HEK293 (cell line): ENCODE measurements at regions not wholly inside any gene's neighbourhood (a gene's known extent, or its start where the extent isn't known, plus 50 kb on each side); places are given as distances from the start of the nearest gene placed in this dataset.
"Not testable (repeated sequence)": the region's sequence is repeated elsewhere in the genome, so short reads cannot be mapped to it uniquely, and the experiment has no call there.

ENCODE experiments used
- CTCF ChIA-PET: fragments of 350-600 bp; formaldehyde crosslinking; extraction: SDS; loops from one replicate; lab custom pipeline; 2021; ENCODE audit warnings: antibody characterized with exemption; lab: Yijun Ruan, JAX
- POLR2A ChIA-PET: fragments of 300-600 bp; formaldehyde crosslinking; extraction: SDS; loops from one replicate; lab custom pipeline; 2020; ENCODE audit warnings: antibody characterized with exemption, inconsistent platforms; lab: Yijun Ruan, JAX
- H3K27ac ChIP-seq: fragments of 200-500 bp; sonication (Bioruptor generic); 2 replicates; pipeline ENCODE4 v1.5.1; 2014; ENCODE audit warnings: low read depth, low read length, control low read depth, inconsistent platforms; ENCODE audit errors: extremely low read depth
- H3K36me3 ChIP-seq, 2 experiments: fragments of 200-500 bp in 1 of 2; sonication (Bioruptor generic) in 1 of 2; 1 replicate in 1 of 2; 2 replicates in 1 of 2; pipeline ENCODE4 v1.5.1; 2014 to 2017; ENCODE audit warnings: inconsistent platforms in 2 of 2, low read length in 2 of 2; ENCODE audit not compliant: control insufficient read depth in 2 of 2, insufficient read depth in 1 of 2
- H3K4me1 ChIP-seq: fragments of 200-500 bp; sonication (Bioruptor generic); 2 replicates; pipeline ENCODE4 v1.5.1; 2014; ENCODE audit warnings: mild to moderate bottlenecking, low read length, inconsistent platforms; ENCODE audit not compliant: control insufficient read depth, insufficient read depth
- H3K4me3 ChIP-seq: 2 replicates; pipeline ENCODE4 v1.5.1; 2011; ENCODE audit warnings: low read depth, mild to moderate bottlenecking, control low read depth, low read length, moderate library complexity
- H3K9me3 ChIP-seq: fragments of 200-500 bp; sonication (Bioruptor generic); 2 replicates; pipeline ENCODE4 v1.5.1; 2014; ENCODE audit warnings: low read depth, low read length, inconsistent platforms; ENCODE audit not compliant: control insufficient read depth, insufficient read depth
- KLF16 ChIP-seq: fragments of 450-650 bp; formaldehyde crosslinking; IDR thresholded peaks from 2 replicates; pipeline ENCODE4 v1.5.1; 2017; ENCODE audit warnings: missing biosample characterization, missing genetic modification characterization
- OSR2 ChIP-seq: fragments of 450-650 bp; formaldehyde crosslinking; IDR thresholded peaks from 2 replicates; pipeline ENCODE4 v1.5.1; 2016; ENCODE audit warnings: missing biosample characterization, missing genetic modification characterization
- RBAK ChIP-seq: fragments of 450-650 bp; formaldehyde crosslinking; IDR thresholded peaks from 2 replicates; pipeline ENCODE4 v1.5.1; 2016; ENCODE audit warnings: missing biosample characterization, missing genetic modification characterization
- SP3 ChIP-seq: fragments of 450-650 bp; formaldehyde crosslinking; IDR thresholded peaks from 2 replicates; pipeline ENCODE4 v1.5.1; 2016; ENCODE audit warnings: missing biosample characterization, missing genetic modification characterization
- YY1 ChIP-seq: fragments of 450-650 bp; formaldehyde crosslinking; IDR thresholded peaks from 2 replicates; pipeline ENCODE4 v1.5.1; 2018; ENCODE audit warnings: missing biosample characterization, missing genetic modification characterization
- ZBTB49 ChIP-seq: fragments of 450-650 bp; formaldehyde crosslinking; IDR thresholded peaks from 2 replicates; pipeline ENCODE4 v1.5.1; 2016; ENCODE audit warnings: missing biosample characterization, missing genetic modification characterization, low read depth
- ZBTB7A ChIP-seq: fragments of 450-650 bp; formaldehyde crosslinking; IDR thresholded peaks from 2 replicates; pipeline ENCODE4 v1.5.1; 2016; ENCODE audit warnings: low read depth, missing biosample characterization, missing genetic modification characterization
- ZNF155 ChIP-seq: fragments of 450-650 bp; formaldehyde crosslinking; IDR thresholded peaks from 2 replicates; pipeline ENCODE4 v1.5.1; 2016; ENCODE audit warnings: missing biosample characterization, missing genetic modification characterization
- ZNF184 ChIP-seq: fragments of 450-650 bp; IDR thresholded peaks from 2 replicates; pipeline ENCODE4 v1.5.1; 2018; ENCODE audit warnings: missing biosample characterization, mild to moderate bottlenecking, missing genetic modification characterization
- ZNF223 ChIP-seq: fragments of 450-650 bp; formaldehyde crosslinking; IDR thresholded peaks from 2 replicates; pipeline ENCODE4 v1.5.1; 2016; ENCODE audit warnings: missing biosample characterization, missing genetic modification characterization
- ZNF24 ChIP-seq: fragments of 450-650 bp; formaldehyde crosslinking; IDR thresholded peaks from 2 replicates; pipeline ENCODE4 v1.5.1; 2016; ENCODE audit warnings: missing biosample characterization, missing genetic modification characterization
- ZNF398 ChIP-seq: fragments of 450-650 bp; formaldehyde crosslinking; IDR thresholded peaks from 2 replicates; pipeline ENCODE4 v1.5.1; 2017; ENCODE audit warnings: missing biosample characterization, missing genetic modification characterization
- ZNF530 ChIP-seq: fragments of 450-650 bp; formaldehyde crosslinking; IDR thresholded peaks from 2 replicates; pipeline ENCODE4 v1.5.1; 2016; ENCODE audit warnings: low read depth, missing biosample characterization, missing genetic modification characterization
- ZNF544 ChIP-seq: fragments of 450-650 bp; formaldehyde crosslinking; IDR thresholded peaks from 2 replicates; pipeline ENCODE4 v1.5.0; 2017; ENCODE audit warnings: missing biosample characterization, missing genetic modification characterization
- ZNF776 ChIP-seq: fragments of 450-650 bp; formaldehyde crosslinking; IDR thresholded peaks from 2 replicates; pipeline ENCODE4 v1.5.0; 2017; ENCODE audit warnings: missing biosample characterization, missing genetic modification characterization, borderline replicate concordance
- ZNF843 ChIP-seq: fragments of 450-650 bp; formaldehyde crosslinking; IDR thresholded peaks from 2 replicates; pipeline ENCODE4 v1.5.1; 2016; ENCODE audit warnings: missing biosample characterization, missing genetic modification characterization
- ZSCAN18 ChIP-seq: fragments of 450-650 bp; formaldehyde crosslinking; IDR thresholded peaks from 2 replicates; pipeline ENCODE4 v1.5.1; 2016; ENCODE audit warnings: missing biosample characterization, missing genetic modification characterization
- TF ChIP-seq, protein P1 (sequence below): fragments of 450-650 bp; formaldehyde crosslinking; IDR thresholded peaks from 2 replicates; pipeline ENCODE4 v1.5.1; 2016; ENCODE audit warnings: missing biosample characterization, missing genetic modification characterization
- TF ChIP-seq, protein P2 (sequence below): fragments of 450-650 bp; formaldehyde crosslinking; IDR thresholded peaks from 2 replicates; pipeline ENCODE4 v1.5.0; 2017; ENCODE audit warnings: missing biosample characterization, missing genetic modification characterization, borderline replicate concordance

GRCh38 chr12:58117667-58118066 is 176.3 kb downstream of the ATP23 start (continued):
- TF ChIP-seq, protein P1, sequence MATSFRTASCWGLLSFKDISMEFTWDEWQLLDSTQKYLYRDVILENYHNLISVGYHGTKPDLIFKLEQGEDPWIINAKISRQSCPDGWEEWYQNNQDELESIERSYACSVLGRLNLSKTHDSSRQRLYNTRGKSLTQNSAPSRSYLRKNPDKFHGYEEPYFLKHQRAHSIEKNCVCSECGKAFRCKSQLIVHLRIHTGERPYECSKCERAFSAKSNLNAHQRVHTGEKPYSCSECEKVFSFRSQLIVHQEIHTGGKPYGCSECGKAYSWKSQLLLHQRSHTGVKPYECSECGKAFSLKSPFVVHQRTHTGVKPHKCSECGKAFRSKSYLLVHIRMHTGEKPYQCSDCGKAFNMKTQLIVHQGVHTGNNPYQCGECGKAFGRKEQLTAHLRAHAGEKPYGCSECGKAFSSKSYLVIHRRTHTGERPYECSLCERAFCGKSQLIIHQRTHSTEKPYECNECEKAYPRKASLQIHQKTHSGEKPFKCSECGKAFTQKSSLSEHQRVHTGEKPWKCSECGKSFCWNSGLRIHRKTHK: no peak
- no peak for TF ChIP-seq ZNF184 (tag by site-specific recombination)
- no peak for TF ChIP-seq ZNF843 (tag by site-specific recombination)
- TF ChIP-seq ZNF24 (tag by site-specific recombination): no peak
- no peak for TF ChIP-seq SP3 (tag by site-specific recombination)

DNA sequence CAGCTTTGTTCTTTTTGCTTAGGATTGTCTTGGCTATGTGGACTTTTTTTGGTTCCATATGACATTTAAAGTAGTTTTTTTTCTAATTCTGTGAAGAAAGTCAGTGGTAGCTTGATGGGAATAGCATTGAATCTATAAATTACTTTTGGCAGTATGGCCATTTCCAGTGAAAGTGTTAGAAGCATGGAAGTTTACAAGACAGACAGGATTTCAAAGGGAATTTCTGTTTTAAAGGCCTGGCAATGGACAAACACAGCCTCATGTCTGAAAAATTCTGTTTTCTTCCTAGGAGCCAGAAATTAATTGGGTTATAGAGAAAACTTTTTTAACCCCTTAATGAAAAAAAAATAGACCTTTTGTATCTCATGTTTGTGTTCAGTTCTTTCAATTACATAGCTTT is 184.4 kb downstream of the ATP23 start:
- H3K36me3 ChIP-seq, H3K9me3 ChIP-seq, H3K4me1 ChIP-seq, H3K4me3 ChIP-seq, POLR2A ChIA-PET, H3K27ac ChIP-seq: not testable (repeated sequence)
- CTCF ChIA-PET: interaction anchor here (0.7 kb wide), 1 partner anchor 14 kb away, joined by 3 read pairs; no protein-coding TSS in a partner anchor

GRCh38 chr12:58131986-58132755 is 190.8 kb downstream of the ATP23 start:
- POLR2A ChIA-PET: no interaction called here
- TF ChIP-seq ZNF530 (tag by site-specific recombination) (no peak), ZNF398 (tag by site-specific recombination) (no peak), ZNF223 (tag by site-specific recombination) (no peak)
- H3K36me3 ChIP-seq: no peaks in the 10 kb centered on the region
- H3K4me1 ChIP-seq: no peaks in the 10 kb centered on the region
- H3K27ac ChIP-seq: no peak overlapping the region
- H3K9me3 ChIP-seq: no peaks in the 10 kb centered on the region
- CTCF ChIA-PET: interaction anchor here (0.6 kb wide), 1 partner anchor 132 kb away, joined by 4 read pairs; no protein-coding TSS in a partner anchor
- no peak overlapping the region for H3K4me3 ChIP-seq

- no peaks in the 10 kb centered on the region for H3K9me3 ChIP-seq
- no peaks in the 10 kb centered on the region for H3K4me1 ChIP-seq
- H3K4me3 ChIP-seq: no peak overlapping the region
- no peaks in the 10 kb centered on the region for H3K36me3 ChIP-seq
- POLR2A ChIA-PET: no interaction called here
- H3K27ac ChIP-seq: no peak overlapping the region
- CTCF ChIA-PET: no interaction called here
- TF ChIP-seq RBAK (tag by site-specific recombination) (no peak), KLF16 (tag by site-specific recombination) (no peak), ZNF530 (tag by site-specific recombination) (no peak), YY1 (tag by site-specific recombination) (no peak), ZBTB49 (tag by site-specific recombination) (no peak), ZBTB7A (tag by site-specific recombination) (no peak), ZSCAN18 (tag by site-specific recombination) (no peak), ZNF223 (tag by site-specific recombination) (no peak), ZNF155 (tag by site-specific recombination) (no peak), OSR2 (tag by site-specific recombination) (no peak), ZNF776 (no peak), ZNF544 (no peak)
- TF ChIP-seq, protein P2, sequence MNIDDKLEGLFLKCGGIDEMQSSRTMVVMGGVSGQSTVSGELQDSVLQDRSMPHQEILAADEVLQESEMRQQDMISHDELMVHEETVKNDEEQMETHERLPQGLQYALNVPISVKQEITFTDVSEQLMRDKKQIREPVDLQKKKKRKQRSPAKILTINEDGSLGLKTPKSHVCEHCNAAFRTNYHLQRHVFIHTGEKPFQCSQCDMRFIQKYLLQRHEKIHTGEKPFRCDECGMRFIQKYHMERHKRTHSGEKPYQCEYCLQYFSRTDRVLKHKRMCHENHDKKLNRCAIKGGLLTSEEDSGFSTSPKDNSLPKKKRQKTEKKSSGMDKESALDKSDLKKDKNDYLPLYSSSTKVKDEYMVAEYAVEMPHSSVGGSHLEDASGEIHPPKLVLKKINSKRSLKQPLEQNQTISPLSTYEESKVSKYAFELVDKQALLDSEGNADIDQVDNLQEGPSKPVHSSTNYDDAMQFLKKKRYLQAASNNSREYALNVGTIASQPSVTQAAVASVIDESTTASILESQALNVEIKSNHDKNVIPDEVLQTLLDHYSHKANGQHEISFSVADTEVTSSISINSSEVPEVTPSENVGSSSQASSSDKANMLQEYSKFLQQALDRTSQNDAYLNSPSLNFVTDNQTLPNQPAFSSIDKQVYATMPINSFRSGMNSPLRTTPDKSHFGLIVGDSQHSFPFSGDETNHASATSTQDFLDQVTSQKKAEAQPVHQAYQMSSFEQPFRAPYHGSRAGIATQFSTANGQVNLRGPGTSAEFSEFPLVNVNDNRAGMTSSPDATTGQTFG (tag by site-specific recombination): no peak
These were observed 197.1 kb downstream of the ATP23 start for GRCh38 chr12:58138424-58138823.
